WERI-Rb-1 (cell line): ENCODE measurements at regions not wholly inside any gene's neighbourhood (a gene's known extent, or its start where the extent isn't known, plus 50 kb on each side); places are given as distances from the start of the nearest gene placed in this dataset.

Source experiments
- DNase-seq: peaks from one replicate; pipeline ENCODE4 v3.0.0-alpha.2; 2020
- H3K27ac ChIP-seq: fragments of 250-450 bp; sonication (Bioruptor Pico); 2 replicates; pipeline ENCODE4 v1.5.1; 2020; ENCODE audit warnings: mild to moderate bottlenecking, moderate library complexity
- H3K27me3 ChIP-seq: fragments of 250-450 bp; sonication (Bioruptor Pico); 2 replicates; pipeline ENCODE4 v1.5.1; 2021; ENCODE audit warnings: mild to moderate bottlenecking, low read depth, moderate library complexity; ENCODE audit not compliant: insufficient read depth, severe bottlenecking
- H3K36me3 ChIP-seq: fragments of 250-450 bp; sonication (Bioruptor Pico); 2 replicates; pipeline ENCODE4 v1.5.1; 2020; ENCODE audit warnings: mild to moderate bottlenecking, moderate library complexity
- H3K4me3 ChIP-seq: 2 replicates; pipeline ENCODE4 v1.5.1; 2011; ENCODE audit warnings: low read depth, mild to moderate bottlenecking, control low read depth, low read length
- H3K9me3 ChIP-seq: fragments of 250-450 bp; sonication (Bioruptor Pico); 2 replicates; pipeline ENCODE4 v1.5.1; 2021; ENCODE audit warnings: mild to moderate bottlenecking, moderate library complexity; ENCODE audit not compliant: severe bottlenecking
- CTCF ChIP-seq: IDR thresholded peaks from 2 replicates; pipeline ENCODE4 v1.5.1; 2011; ENCODE audit warnings: low read depth, mild to moderate bottlenecking, control low read depth, inconsistent platforms, low read length

- Histone ChIP-seq H3K36me3 (no peaks in the 10 kb centered on the region), H3K27me3 (no peaks in the 10 kb centered on the region), H3K27ac (no peak overlapping the region), H3K4me3 (no peak overlapping the region), H3K9me3 (no peaks in the 10 kb centered on the region)
- TF ChIP-seq CTCF: no peak
- no peak for DNase-seq
Measured at GRCh38 chr16:80287674-80288073, 253.1 kb upstream of the DYNLRB2 start.

- Histone ChIP-seq H3K27me3 (no peaks in the 10 kb centered on the region), H3K27ac (no peak overlapping the region), H3K36me3 (no peaks in the 10 kb centered on the region), H3K4me3 (no peak overlapping the region), H3K9me3 (no peaks in the 10 kb centered on the region)
- DNase-seq: no peak
- no peak for TF ChIP-seq CTCF
Measured at GRCh38 chr16:80285104-80285503, 255.7 kb upstream of the DYNLRB2 start.

GRCh38 chr16:80283466-80284392 lies 257.1 kb upstream of the DYNLRB2 start:
- Histone ChIP-seq H3K27me3 (no peaks in the 10 kb centered on the region), H3K27ac (no peak overlapping the region), H3K4me3 (no peak overlapping the region), H3K9me3 (no peaks in the 10 kb centered on the region), H3K36me3 (no peaks in the 10 kb centered on the region)
- DNase-seq: no peak
- TF ChIP-seq CTCF: no peak

GRCh38 chr16:80280557-80280956 lies 260.2 kb upstream of the DYNLRB2 start:
- no peak for TF ChIP-seq CTCF
- Histone ChIP-seq H3K27me3 (no peaks in the 10 kb centered on the region), H3K36me3 (no peaks in the 10 kb centered on the region), H3K4me3 (no peak overlapping the region), H3K27ac (no peak overlapping the region), H3K9me3 (no peaks in the 10 kb centered on the region)
- no peak for DNase-seq

- Histone ChIP-seq H3K36me3 (no peaks in the 10 kb centered on the region), H3K27me3 (no peaks in the 10 kb centered on the region), H3K27ac (no peak overlapping the region), H3K4me3 (no peak overlapping the region), H3K9me3 (no peaks in the 10 kb centered on the region)
- no peak for TF ChIP-seq CTCF
- no peak for DNase-seq
Measured at GRCh38 chr16:80279656-80280055, 261.1 kb upstream of the DYNLRB2 start.
